Fibroblast of villous mesenchyme (primary cell): ENCODE measurements at regions not wholly inside any gene's neighbourhood (a gene's known extent, or its start where the extent isn't known, plus 50 kb on each side); places are given as distances from the start of the nearest gene placed in this dataset.

Source experiments
- DNase-seq: peaks from one replicate; pipeline ENCODE4 v3.0.0-alpha.2; 2010; ENCODE audit warnings: low read depth
- H3K4me3 ChIP-seq: 2 replicates; pipeline ENCODE4 v1.5.1; 2011; ENCODE audit warnings: low read depth, mild to moderate bottlenecking, low read length
- CTCF ChIP-seq: IDR thresholded peaks from 2 replicates; pipeline ENCODE4 v1.5.1; 2012; ENCODE audit warnings: low read depth, mild to moderate bottlenecking, low read length; ENCODE audit not compliant: insufficient read depth

GRCh38 chr13:106183410-106184065, 351.9 kb downstream of the EFNB2 start:
- H3K4me3 ChIP-seq, result no peak overlapping the region
- DNase-seq, result no peak
- TF ChIP-seq CTCF, result no peak

DNA sequence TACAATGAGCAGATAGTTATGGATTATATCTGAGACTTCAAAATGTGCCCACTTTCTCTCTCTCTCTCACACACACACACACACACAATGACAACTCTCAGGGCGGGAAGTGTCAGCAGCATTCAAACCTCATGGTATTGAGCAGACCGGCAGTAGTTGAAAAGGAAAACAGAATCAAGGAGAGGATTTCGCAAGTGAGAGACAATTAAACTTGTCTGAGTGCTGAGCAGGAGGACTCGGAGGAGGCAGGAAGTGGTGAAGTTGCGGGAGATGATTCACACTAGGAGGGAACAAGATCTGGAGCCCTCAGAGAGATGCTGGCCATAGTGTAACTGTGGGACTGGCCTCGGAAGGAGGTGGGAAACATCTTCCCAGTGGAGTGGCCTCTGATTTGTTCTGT, 353.1 kb downstream of the EFNB2 start:
- DNase-seq, result peak; percentile 91
- no peak for TF ChIP-seq CTCF
- H3K4me3 ChIP-seq, result no peak overlapping the region

DNA sequence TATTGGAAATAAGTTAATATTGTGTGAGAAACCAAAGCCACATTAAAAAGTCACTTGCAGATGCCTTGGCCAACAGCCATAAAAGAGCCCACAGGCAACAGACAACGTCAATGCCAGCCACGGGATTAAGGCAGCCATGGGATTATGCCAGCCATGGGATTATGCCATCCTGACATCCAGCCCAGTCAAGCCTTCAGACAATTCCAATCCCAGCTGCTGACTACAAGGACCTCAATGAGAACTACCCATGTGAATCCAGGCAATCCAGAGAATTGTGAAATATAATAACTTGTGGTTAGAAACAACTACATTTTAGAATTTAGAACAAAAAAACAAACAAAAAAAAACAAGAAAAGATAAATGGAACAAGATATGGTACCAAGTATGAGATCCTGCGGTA, 356.6 kb downstream of the EFNB2 start:
- no peak for TF ChIP-seq CTCF
- DNase-seq, result no peak
- H3K4me3 ChIP-seq, result no peak overlapping the region

- no peak for TF ChIP-seq CTCF
- DNase-seq, result no peak
- no peak overlapping the region for H3K4me3 ChIP-seq
Observed at GRCh38 chr13:106177146-106177545, 358.3 kb downstream of the EFNB2 start.

GRCh38 chr13:106176117-106176516, 359.3 kb downstream of the EFNB2 start:
- H3K4me3 ChIP-seq, result peak overlapping the region; percentile 29
- no peak for TF ChIP-seq CTCF
- peak; percentile 81 for DNase-seq

- TF ChIP-seq CTCF, result no peak
Observed at GRCh38 chr13:106173891-106174610, 361.4 kb downstream of the EFNB2 start.

More at GRCh38 chr13:106173891-106174610, 361.4 kb downstream of the EFNB2 start:
- no peak overlapping the region for H3K4me3 ChIP-seq
- no peak for DNase-seq
